HepG2 (cell line): ENCODE measurements at regions not wholly inside any gene's neighbourhood (a gene's known extent, or its start where the extent isn't known, plus 50 kb on each side); places are given as distances from the start of the nearest gene placed in this dataset.
A peak's percentile ranks its signal among the peaks of the same experiment; 100 is the strongest.

Experiments
- BORCS8-MEF2B ChIP-seq: sonication (generic); formaldehyde crosslinking; IDR thresholded peaks from 2 replicates; pipeline ENCODE4 v1.8.0; 2022; ENCODE audit warnings: mild to moderate bottlenecking, missing genetic modification reagents
- CAMTA2 ChIP-seq: sonication (generic); formaldehyde crosslinking; IDR thresholded peaks from 2 replicates; pipeline ENCODE4 v1.4.0; 2020; ENCODE audit warnings: mild to moderate bottlenecking, missing genetic modification reagents, borderline replicate concordance
- EP300 ChIP-seq, 3 experiments: sonication (generic) in 1 of 3; formaldehyde crosslinking in 1 of 3; IDR thresholded peaks; 2 replicates each; pipeline versions ENCODE4 v1.5.1 to v1.6.1; 2011 to 2020; ENCODE audit warnings: low read depth in 2 of 3, low read length in 2 of 3, borderline replicate concordance in 1 of 3, improper control_type of control experiment in 1 of 3, mild to moderate bottlenecking in 1 of 3, missing genetic modification reagents in 1 of 3, moderate library complexity in 1 of 3
- GLI4 ChIP-seq: sonication (generic); formaldehyde crosslinking; IDR thresholded peaks from 2 replicates; pipeline ENCODE4 v1.5.1; 2020; ENCODE audit warnings: missing genetic modification reagents, mild to moderate bottlenecking, moderate library complexity, borderline replicate concordance
- IKZF1 ChIP-seq: fragments of 450-650 bp; IDR thresholded peaks from 2 replicates; pipeline ENCODE4 v1.7.1; 2016
- KDM2A ChIP-seq: sonication (generic); formaldehyde crosslinking; IDR thresholded peaks from 2 replicates; pipeline ENCODE4 v1.4.0; 2020; ENCODE audit warnings: low read depth, missing genetic modification reagents, borderline replicate concordance
- KLF9 ChIP-seq: IDR thresholded peaks from 2 replicates; pipeline ENCODE4 v1.6.1; 2016; ENCODE audit warnings: low read depth
- NAIF1 ChIP-seq: sonication (generic); formaldehyde crosslinking; IDR thresholded peaks from 2 replicates; pipeline ENCODE4 v1.5.0; 2020; ENCODE audit warnings: mild to moderate bottlenecking, missing genetic modification reagents, borderline replicate concordance
- ONECUT2 ChIP-seq: sonication (generic); formaldehyde crosslinking; IDR thresholded peaks from 2 replicates; pipeline ENCODE4 v1.4.0; 2020; ENCODE audit warnings: missing genetic modification reagents
- PAX8 ChIP-seq: sonication (generic); formaldehyde crosslinking; IDR thresholded peaks from 2 replicates; pipeline ENCODE4 v1.8.0; 2022; ENCODE audit warnings: mild to moderate bottlenecking, missing genetic modification reagents, borderline replicate concordance
- POLR2A ChIP-seq, 2 experiments: IDR thresholded peaks; 2 replicates each; pipeline ENCODE4 v1.6.1; 2011; ENCODE audit warnings: low read depth in 2 of 2, low read length in 2 of 2, mild to moderate bottlenecking in 1 of 2, moderate library complexity in 1 of 2; ENCODE audit not compliant: insufficient read depth in 1 of 2
- SALL2 ChIP-seq: sonication (generic); formaldehyde crosslinking; IDR thresholded peaks from 2 replicates; pipeline ENCODE4 v1.8.1; 2023; ENCODE audit warnings: mild to moderate bottlenecking, missing genetic modification reagents, inconsistent platforms
- SMARCE1 ChIP-seq: fragments of 450-650 bp; IDR thresholded peaks from 2 replicates; pipeline ENCODE4 v1.6.1; 2017; ENCODE audit warnings: borderline replicate concordance
- STAT6 ChIP-seq: sonication (generic); formaldehyde crosslinking; IDR thresholded peaks from 2 replicates; pipeline ENCODE4 v1.4.0; 2020; ENCODE audit warnings: missing genetic modification reagents, mild to moderate bottlenecking, borderline replicate concordance
- TARDBP ChIP-seq: sonication (generic); formaldehyde crosslinking; IDR thresholded peaks from 2 replicates; pipeline ENCODE4 v1.8.0; 2022; ENCODE audit warnings: mild to moderate bottlenecking, missing genetic modification reagents
- ZBTB2 ChIP-seq: sonication (generic); formaldehyde crosslinking; IDR thresholded peaks from 2 replicates; pipeline ENCODE4 v1.8.0; 2022; ENCODE audit warnings: low read depth, missing genetic modification reagents
- ZBTB8A ChIP-seq: sonication (generic); formaldehyde crosslinking; IDR thresholded peaks from 2 replicates; pipeline ENCODE4 v1.4.0; 2020; ENCODE audit warnings: mild to moderate bottlenecking, low read depth, missing genetic modification reagents, borderline replicate concordance
- ZFP37 ChIP-seq: sonication (generic); formaldehyde crosslinking; IDR thresholded peaks from 2 replicates; pipeline ENCODE4 v1.4.0; 2020; ENCODE audit warnings: missing genetic modification reagents, borderline replicate concordance
- ZFYVE20 ChIP-seq: sonication (generic); formaldehyde crosslinking; IDR thresholded peaks from 2 replicates; pipeline ENCODE4 v1.8.0; 2023; ENCODE audit warnings: low read depth, mild to moderate bottlenecking, moderate library complexity, missing genetic modification reagents, borderline replicate concordance
- ZKSCAN8 ChIP-seq: IDR thresholded peaks from 2 replicates; pipeline ENCODE4 v1.6.1; 2016; ENCODE audit warnings: borderline replicate concordance, missing genetic modification reagents, missing compliant biosample characterization
- ZNF431 ChIP-seq: sonication (generic); formaldehyde crosslinking; IDR thresholded peaks from 2 replicates; pipeline ENCODE4 v1.9.0; 2022; ENCODE audit warnings: missing genetic modification reagents, low read depth, mild to moderate bottlenecking, borderline replicate concordance
- ZNF446 ChIP-seq: sonication (generic); formaldehyde crosslinking; IDR thresholded peaks from 2 replicates; pipeline ENCODE4 v1.5.0; 2020; ENCODE audit warnings: mild to moderate bottlenecking, missing genetic modification reagents
- ZNF891 ChIP-seq: sonication (generic); formaldehyde crosslinking; IDR thresholded peaks from 2 replicates; pipeline ENCODE4 v1.5.0; 2020; ENCODE audit warnings: mild to moderate bottlenecking, missing genetic modification reagents
- TF ChIP-seq, protein P1 (sequence below): sonication (generic); formaldehyde crosslinking; IDR thresholded peaks from 2 replicates; pipeline ENCODE4 v1.5.0; 2020; ENCODE audit warnings: mild to moderate bottlenecking, missing genetic modification reagents

DNA sequence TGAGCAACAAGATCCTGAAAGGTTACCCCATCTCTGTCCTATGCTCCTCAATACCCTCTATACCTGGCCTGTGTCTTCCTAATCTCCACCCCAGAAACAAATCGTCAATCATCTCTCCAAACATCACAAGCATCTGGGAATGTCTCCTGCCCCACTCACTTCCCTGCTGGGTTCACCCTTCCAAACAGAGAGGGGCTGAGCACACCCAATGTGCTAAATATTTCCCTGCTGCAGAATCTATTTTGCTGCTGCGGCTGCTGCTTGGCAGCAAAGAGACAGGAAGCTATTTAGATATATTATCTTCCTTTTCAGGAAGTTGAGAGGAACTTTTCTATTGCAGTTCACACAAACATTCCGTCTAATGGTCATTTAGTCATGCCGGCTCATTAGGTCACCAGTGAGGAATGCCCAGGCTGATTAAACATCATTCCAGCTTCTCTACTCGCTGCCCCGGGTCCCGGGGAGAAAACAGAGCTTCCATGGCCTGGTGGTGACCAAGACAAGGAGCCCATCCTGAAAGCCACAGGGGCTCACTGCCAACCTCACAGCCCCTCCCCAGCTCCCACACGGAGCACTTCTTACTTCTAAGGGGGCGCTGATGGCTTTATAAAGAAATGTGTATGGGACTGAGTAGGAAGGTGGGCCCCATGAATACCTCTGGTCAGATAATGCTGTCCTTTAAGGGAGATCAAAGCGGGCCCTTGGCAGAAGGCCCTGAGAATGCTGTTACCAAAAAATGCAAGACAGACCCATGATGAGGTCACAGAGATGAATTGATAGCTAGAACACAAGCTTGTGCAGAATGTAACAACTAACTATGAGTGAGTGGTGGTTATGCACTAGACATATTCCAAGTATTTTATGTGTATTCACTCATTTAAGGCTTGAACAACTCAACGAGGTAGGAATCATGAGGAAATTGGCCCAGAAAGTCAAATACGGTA lies 218.3 kb downstream of the SOX9 start (continued):
- TF ChIP-seq STAT6 (CRISPR knock-in tag) (peak; percentile 57; the same call in 1 of the 2 replicates), CAMTA2 (no peak), SALL2 (CRISPR knock-in tag) (0 out of 2 replicates have a peak, but pooled peaks have one; percentile 50), PAX8 (CRISPR knock-in tag) (no peak), ZKSCAN8 (CRISPR knock-in tag) (peak; percentile 42; the same call in 1 of the 2 replicates), ZNF891 (no peak), ZBTB2 (CRISPR knock-in tag) (no peak), ONECUT2 (CRISPR knock-in tag) (no peak), IKZF1 (no peak), ZFP37 (CRISPR knock-in tag) (no peak), ZNF431 (no peak), POLR2A (IDR thresholded peaks at IDR 0.05; ENCODE audit: insufficient read depth in 1 of 2, low read depth in 2 of 2, low read length in 2 of 2) (peak; percentile 17 to 30; a peak in 1 of 4 replicates), NAIF1 (CRISPR knock-in tag) (no peak), ZFYVE20 (CRISPR knock-in tag) (no peak), GLI4 (no peak), SMARCE1 (no peak), ZBTB8A (no peak), ZNF446 (CRISPR knock-in tag) (no peak), BORCS8-MEF2B (CRISPR knock-in tag) (no peak), KLF9 (CRISPR knock-in tag) (no peak), KDM2A (no peak), TARDBP (CRISPR knock-in tag) (peak; percentile 78; the same call in 1 of the 2 replicates), EP300 (IDR thresholded peaks at IDR 0.05; ENCODE audit: low read depth in 2 of 2, low read length in 2 of 2) (peak; percentile 58 to 79), EP300 (CRISPR knock-in tag; IDR thresholded peaks at IDR 0.05; ENCODE audit: borderline replicate concordance) (peak; percentile 60; the same call in 1 of the 2 replicates)
- TF ChIP-seq, protein P1, sequence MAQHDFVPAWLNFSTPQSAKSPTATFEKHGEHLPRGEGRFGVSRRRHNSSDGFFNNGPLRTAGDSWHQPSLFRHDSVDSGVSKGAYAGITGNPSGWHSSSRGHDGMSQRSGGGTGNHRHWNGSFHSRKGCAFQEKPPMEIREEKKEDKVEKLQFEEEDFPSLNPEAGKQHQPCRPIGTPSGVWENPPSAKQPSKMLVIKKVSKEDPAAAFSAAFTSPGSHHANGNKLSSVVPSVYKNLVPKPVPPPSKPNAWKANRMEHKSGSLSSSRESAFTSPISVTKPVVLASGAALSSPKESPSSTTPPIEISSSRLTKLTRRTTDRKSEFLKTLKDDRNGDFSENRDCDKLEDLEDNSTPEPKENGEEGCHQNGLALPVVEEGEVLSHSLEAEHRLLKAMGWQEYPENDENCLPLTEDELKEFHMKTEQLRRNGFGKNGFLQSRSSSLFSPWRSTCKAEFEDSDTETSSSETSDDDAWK (CRISPR knock-in tag): no peak
